HG03196 (cell line): ENCODE measurements at regions not wholly inside any gene's neighbourhood (a gene's known extent, or its start where the extent isn't known, plus 50 kb on each side); places are given as distances from the start of the nearest gene placed in this dataset.
"Not testable (repeated sequence)": the region's sequence is repeated elsewhere in the genome, so short reads cannot be mapped to it uniquely, and the experiment has no call there.

Source experiments
- ATAC-seq: cut with Tn5 transposase; IDR thresholded peaks from one replicate; pipeline ENCODE4 v1.9.1; 2021; ENCODE audit not compliant: unreplicated experiment

DNA sequence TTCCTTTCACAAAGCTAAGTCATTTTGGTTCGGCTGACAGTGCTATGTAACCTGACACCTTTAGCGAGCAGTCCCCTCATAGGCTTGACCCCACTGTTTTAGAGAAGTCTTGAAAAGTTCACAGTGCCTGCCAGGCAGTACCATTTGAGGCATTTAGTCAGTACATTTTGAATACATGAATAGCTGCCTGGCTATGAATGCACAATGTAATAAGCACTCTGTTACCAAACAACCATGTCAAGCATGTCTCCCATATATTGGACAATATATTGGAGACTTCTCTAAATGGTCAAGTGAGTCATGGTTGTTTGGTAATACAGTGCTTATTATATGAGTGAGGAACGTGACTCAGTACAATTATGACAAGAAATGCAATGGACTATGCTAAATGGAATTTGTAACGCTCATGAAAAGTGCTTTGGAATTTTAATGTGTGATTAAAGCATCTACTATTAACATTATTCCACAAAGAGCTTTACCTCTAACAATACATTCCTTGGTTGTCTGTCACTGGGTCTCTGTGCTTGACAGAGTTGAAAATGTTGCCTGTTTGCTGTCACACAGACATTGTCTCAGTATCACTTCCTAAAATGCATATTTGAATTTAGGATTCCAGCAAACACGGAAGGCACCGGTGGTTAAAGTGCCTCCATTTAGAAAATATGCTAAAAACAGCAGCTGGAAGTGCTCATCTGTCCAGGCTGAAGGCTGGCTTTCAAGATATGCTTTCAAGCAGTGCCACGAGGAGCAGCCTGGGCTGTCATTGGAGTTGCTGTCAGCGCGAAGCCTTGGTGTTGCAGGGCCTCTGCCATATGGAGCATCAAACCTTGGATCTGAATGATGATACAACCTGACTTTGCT lies 458.6 kb downstream of the FBXO15 start:
- no peak for ATAC-seq

DNA sequence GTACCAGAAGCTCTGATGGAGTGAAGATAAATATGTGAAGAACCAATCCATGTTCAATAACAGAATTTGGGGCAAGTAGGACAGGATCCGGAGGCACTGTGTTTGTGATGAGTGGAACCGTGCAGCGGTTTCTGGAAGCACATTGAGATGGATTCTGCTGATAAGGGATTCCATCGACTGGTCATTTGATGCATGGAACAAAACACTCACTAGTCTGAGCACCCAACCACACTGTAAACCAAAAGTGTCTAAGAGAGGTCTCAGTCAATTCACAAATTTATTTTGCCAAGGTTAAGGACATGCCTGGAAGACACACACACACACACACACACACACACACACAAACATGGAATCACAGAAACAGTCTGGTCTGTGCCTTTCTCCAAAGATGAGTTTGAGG lies 459.5 kb downstream of the FBXO15 start:
- ATAC-seq: no peak

DNA sequence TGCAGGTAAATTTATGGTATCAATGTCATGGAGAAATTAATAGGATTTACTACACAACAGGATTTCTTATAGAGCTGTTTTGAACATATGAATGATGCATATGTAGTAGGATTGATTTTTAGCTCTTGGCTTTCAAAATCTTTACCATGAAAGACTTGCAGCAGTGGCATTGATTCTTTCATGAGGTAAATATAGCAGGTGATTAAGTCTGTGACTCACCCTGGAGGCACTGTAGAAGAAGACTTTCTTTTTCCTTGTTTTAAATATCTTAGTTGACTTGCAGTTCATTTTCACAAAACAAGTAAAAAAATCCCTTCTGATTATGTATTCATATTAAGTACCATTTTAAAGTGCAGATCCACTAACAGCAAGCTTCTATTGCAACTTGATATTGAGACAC lies 463.0 kb downstream of the FBXO15 start:
- no peak for ATAC-seq

DNA sequence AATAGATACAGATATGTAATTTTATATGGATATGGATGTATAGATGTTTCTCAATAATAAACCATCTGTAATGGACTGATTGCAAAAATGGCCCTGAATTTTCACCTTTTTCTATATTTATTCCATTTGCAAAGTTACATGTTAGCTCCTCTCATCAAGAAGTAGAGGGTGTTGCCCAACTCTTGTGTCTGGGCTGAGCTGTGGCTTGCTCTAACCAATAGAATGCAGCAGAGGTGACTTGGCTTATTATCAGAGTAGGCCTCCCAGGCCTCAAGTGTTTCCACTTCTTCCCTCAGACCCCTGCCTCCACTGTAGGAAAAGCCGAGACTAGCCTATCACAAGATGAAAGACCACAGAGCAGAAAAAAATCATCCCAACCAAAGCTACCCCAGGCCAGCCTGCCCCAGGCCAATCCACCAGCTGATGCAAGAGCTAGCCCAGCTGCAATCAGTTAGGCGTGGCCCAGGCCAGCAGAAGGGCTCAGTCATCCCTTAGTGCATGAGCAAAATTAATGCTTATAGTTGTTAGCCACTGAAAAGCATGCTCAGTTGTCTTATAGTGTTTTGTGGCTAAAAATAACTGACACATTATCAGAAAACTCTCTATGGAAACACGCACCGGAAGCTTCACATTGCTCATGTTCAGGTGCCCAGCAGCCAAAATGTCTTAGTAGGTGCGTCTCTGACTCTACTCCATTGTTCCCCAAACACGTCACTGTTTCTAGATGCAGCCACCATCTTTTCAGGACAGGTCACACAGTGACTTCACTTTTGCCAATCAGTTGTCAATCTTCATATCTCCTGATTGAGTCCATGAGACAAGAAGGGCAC lies 464.0 kb downstream of the FBXO15 start:
- ATAC-seq: no peak

- no peak for ATAC-seq
Observed at GRCh38 chr18:73681912-73682311, 465.7 kb downstream of the FBXO15 start.

DNA sequence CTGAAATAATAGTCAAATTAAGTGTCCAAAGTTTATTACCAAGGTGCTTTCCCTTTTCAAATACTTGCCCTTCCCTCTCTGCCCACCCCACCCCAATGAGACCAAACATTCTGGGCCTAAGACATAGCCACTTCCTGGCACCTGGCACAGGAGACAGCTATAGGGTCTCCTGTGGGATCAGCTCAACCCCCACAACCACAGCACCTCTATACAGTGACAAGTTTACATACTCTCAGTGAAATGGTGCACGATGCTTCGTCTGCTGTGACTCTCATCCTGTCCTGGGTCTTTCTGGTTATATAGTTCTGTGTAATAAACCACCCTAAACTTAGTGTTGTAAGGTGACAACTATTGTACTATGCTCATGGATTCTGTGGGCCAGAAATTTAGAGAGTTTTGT lies 466.2 kb downstream of the FBXO15 start:
- ATAC-seq: no peak

DNA sequence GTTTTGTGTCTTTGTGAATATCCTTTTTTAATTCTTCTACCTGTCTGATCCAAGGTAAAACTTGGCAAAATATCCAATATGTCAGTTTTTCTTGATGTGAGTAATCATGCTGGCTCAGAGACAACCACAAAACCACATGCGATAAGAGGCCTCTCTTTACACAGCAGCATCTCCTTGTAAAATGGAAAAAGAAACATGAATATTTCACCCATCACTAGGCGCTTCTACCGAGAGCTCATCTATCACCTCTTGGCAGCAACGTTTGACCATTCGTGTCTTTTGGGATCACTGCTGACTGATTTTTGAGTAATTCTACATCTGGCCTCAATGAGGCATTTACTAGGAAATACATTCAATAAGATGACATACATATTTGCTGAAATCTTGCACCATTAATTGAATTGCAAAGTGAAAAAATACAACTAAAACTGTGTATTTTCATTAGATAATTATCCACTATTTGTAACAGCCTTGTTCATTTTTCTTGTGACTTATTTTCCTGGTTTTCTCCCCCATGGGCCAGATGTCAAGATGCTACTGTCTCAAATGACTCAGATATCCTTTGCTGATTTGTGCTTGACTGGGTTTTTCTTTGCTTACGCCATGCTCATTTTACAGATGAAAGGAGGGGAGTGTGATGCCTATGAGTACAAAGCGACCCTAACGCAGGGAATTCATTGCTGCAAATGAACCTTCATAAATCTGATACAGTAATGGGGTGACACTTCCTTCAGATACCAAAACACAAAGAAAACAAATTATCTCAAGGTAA lies 467.5 kb downstream of the FBXO15 start:
- ATAC-seq: no peak

DNA sequence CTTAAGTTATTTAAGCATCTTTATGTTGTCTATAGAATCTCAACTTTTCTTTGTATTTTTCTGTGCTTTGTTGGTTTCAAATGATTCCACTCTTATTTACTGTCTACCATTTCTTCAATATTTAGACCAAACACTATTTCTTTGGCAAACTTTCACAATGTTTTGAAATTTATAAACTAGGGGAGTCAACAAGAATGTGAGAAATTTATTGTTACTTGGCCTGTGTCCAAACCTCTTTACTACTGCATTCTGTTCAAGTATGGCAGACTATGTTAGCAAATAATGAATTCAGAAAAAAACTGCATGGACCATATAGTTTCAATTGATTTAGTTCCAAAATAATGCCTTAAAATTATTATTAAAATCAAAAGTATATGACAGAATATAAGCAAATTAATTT lies 470.2 kb downstream of the FBXO15 start:
- ATAC-seq: no peak

DNA sequence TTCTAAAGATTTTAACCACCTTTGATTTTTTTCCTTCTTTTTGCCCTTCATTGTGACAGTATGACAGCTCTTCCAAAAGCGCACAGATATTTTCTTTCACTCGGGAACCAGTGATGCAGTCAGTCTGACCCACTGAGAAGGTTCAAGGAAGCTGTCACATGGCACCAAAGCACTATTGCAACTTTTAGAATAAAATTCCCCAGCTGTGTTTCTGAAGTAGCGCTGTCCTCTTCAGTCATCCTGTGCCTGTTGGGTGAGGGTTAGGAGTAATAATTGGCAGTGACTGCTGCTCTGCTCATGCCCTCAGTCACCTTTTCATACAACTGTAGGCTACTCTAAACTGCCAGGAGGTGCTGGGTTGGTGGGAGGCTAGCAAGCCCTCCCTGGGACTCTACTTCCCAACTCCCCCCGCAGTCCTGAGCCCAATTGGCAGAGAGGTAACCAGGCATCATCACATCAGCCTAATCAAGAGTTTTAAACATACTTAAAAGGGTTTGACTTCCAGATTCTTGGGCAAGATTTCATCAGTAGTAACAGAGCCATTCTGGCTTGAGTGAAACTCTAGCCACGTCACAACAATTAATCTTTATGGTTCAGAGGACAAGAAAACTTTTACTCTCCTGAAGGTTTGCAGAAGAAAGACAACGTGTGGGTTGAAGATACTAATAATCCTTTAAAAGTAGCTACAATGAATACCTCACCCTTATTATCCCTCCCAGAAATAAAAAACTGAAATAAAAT lies 473.3 kb downstream of the FBXO15 start:
- no peak for ATAC-seq

GRCh38 chr18:73671480-73671879 lies 476.2 kb downstream of the FBXO15 start:
- ATAC-seq: not testable (repeated sequence)

DNA sequence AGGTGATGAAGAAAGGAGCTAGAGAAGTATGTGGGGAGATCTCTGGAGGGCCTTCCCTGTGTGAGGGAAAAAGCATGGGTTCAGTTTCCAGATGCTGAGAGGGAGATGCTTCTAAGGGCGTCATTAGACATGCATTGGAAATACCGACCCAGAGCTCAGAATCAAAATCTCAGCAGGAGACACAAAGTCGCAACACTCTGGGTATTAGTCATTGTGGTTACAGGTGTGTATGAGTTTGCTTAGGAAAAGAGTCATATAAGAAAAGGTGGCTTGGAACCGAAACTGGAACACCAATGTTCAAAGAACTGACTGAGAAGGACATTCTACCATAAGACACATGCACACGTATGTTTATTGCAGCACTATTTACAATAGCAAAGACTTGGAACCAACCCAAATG lies 477.1 kb downstream of the FBXO15 start:
- ATAC-seq: no peak

- no peak for ATAC-seq
Observed at GRCh38 chr18:73670039-73670438, 477.6 kb downstream of the FBXO15 start.

GRCh38 chr18:73669297-73669696 lies 478.3 kb downstream of the FBXO15 start:
- ATAC-seq: no peak

GRCh38 chr18:73668051-73668450 lies 479.6 kb downstream of the FBXO15 start:
- no peak for ATAC-seq

- ATAC-seq: no peak
Observed at GRCh38 chr18:73666772-73667171, 480.9 kb downstream of the FBXO15 start.

DNA sequence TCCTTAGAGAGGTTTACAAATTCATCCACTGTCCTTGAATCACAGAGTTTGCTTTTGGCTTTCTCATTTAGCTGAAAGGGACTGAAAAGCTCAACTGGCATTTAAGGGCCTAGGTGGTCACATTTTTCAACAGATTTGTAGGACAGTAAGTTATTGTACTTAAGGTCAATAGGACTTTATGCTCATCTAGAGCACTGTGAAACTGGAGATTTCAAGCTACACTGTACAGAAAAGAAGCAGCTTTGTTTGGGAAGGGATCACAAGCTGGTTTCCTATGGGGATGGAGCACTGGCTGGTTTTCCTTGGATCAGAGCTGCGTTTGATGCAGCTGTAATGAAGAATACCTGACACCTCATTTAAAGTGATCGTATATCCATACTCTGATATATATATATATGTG lies 482.7 kb downstream of the FBXO15 start:
- no peak for ATAC-seq

- ATAC-seq: no peak
Observed at GRCh38 chr18:73663581-73663980, 484.1 kb downstream of the FBXO15 start.

GRCh38 chr18:73662421-73662820 lies 485.2 kb downstream of the FBXO15 start:
- ATAC-seq: no peak

GRCh38 chr18:73660931-73661856 lies 486.4 kb downstream of the FBXO15 start:
- ATAC-seq: no peak

DNA sequence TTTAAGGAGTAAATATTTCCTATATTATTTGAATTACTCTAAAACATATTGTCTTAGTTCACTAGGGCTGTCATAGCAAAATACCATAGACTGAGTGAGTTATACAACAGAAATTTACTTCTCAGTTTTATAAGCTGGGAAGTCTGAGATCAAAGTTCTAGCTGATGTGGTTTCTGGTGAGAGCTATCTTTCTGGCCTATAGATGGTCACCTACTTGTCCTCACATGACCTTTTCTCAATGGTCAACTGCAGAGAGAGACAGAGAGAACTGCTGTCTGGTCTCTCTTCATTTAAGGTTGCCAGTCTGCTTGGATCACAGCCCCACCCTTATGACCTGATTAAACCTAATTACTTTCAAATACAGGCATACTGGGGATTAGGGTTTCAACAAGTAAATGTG lies 490.9 kb downstream of the FBXO15 start:
- no peak for ATAC-seq
